Prostate gland (tissue), 2 donors: ENCODE measurements at regions not wholly inside any gene's neighbourhood (a gene's known extent, or its start where the extent isn't known, plus 50 kb on each side); places are given as distances from the start of the nearest gene placed in this dataset.

Experiments used
- POLR2A ChIP-seq: fragments of 450-650 bp; IDR thresholded peaks from one replicate; pipeline ENCODE4 v1.6.1; 2016; ENCODE audit warnings: antibody characterized with exemption, mild to moderate bottlenecking
- POLR2AphosphoS5 ChIP-seq: sonication (generic); formaldehyde crosslinking; IDR thresholded peaks from one replicate; pipeline ENCODE4 v1.6.1; 2017; ENCODE audit warnings: antibody characterized with exemption
- TF ChIP-seq, protein P1 (sequence below), 4 experiments: fragments of 200-600 bp in 2 of 4; fragments of 450-650 bp in 2 of 4; sonication (generic) in 2 of 4; IDR thresholded peaks; 1 replicate in 3 of 4; 2 replicates in 1 of 4; pipeline ENCODE4 v1.5.1; 2016 to 2019; ENCODE audit warnings: antibody characterized with exemption in 4 of 4, mild to moderate bottlenecking in 2 of 4, moderate library complexity in 2 of 4

GRCh38 chr6:28782113-28782673 lies 141.6 kb downstream of the TRIM27 start:
- no peak for TF ChIP-seq POLR2A
- TF ChIP-seq, protein P1, sequence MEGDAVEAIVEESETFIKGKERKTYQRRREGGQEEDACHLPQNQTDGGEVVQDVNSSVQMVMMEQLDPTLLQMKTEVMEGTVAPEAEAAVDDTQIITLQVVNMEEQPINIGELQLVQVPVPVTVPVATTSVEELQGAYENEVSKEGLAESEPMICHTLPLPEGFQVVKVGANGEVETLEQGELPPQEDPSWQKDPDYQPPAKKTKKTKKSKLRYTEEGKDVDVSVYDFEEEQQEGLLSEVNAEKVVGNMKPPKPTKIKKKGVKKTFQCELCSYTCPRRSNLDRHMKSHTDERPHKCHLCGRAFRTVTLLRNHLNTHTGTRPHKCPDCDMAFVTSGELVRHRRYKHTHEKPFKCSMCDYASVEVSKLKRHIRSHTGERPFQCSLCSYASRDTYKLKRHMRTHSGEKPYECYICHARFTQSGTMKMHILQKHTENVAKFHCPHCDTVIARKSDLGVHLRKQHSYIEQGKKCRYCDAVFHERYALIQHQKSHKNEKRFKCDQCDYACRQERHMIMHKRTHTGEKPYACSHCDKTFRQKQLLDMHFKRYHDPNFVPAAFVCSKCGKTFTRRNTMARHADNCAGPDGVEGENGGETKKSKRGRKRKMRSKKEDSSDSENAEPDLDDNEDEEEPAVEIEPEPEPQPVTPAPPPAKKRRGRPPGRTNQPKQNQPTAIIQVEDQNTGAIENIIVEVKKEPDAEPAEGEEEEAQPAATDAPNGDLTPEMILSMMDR (IDR thresholded peaks at IDR 0.05): no peak
- no peak for TF ChIP-seq POLR2AphosphoS5
